ENCODE measurements at regions not wholly inside any gene's neighbourhood (a gene's known extent, or its start where the extent isn't known, plus 50 kb on each side); places are given as distances from the start of the nearest gene placed in this dataset.

- in situ Hi-C loops (cut with MboI): no loop called here
- no peak for DNase-seq (ENCODE audit: extremely low read depth in 1 of 4, low spot score in 3 of 4)
- Histone ChIP-seq H3K4me2 (ENCODE audit: insufficient read depth, low read length) (no peak overlapping the region), H4K20me1 (replicated peaks; ENCODE audit: control insufficient read depth, insufficient read depth, low read length) (no peaks in the 10 kb centered on the region), H3K36me3 (ENCODE audit: control insufficient read depth, insufficient read depth, low read length) (no peaks in the 10 kb centered on the region), H2AFZ (ENCODE audit: low read depth, low read length) (no peak overlapping the region), H3K4me1 (replicated peaks in 1 of 2; ENCODE audit: control insufficient read depth in 2 of 2, insufficient read depth in 2 of 2, low read length in 2 of 2) (no peaks in the 10 kb centered on the region), H3K79me2 (ENCODE audit: control insufficient read depth, insufficient read depth, low read length) (no peaks in the 10 kb centered on the region), H3K9ac (ENCODE audit: insufficient read depth in 1 of 2, low read depth in 2 of 2, low read length in 2 of 2) (no peak overlapping the region), H3K27ac (ENCODE audit: extremely low read depth, low read depth, low read length) (no peak overlapping the region), H3K9me1 (ENCODE audit: control insufficient read depth, insufficient read depth, low read length) (no peaks in the 10 kb centered on the region), H3K27me3 (ENCODE audit: control insufficient read depth in 2 of 2, insufficient read depth in 2 of 2, low read length in 2 of 2) (peaks cover 0 to 4% of the 10 kb centered on the region in 2 experiments; a peak in 1 of 5 replicates), H3K4me3 (no peak overlapping the region), H3K9me3 (replicated peaks; ENCODE audit: control insufficient read depth, insufficient read depth, low read depth, low read length) (no peaks in the 10 kb centered on the region)
- ChIA-PET CTCF (ENCODE audit: low intra/inter-chr PET ratio) (no interaction called here), POLR2A (no interaction called here)
- no peak for ATAC-seq
- intact Hi-C loops (cut with micrococcal nuclease): no loop called here
- TF ChIP-seq LEF1 (IDR thresholded peaks at IDR 0.05): no peak
- TF ChIP-seq CHAMP1 (IDR thresholded peaks at IDR 0.05): no peak
- TF ChIP-seq BCL6 (CRISPR knock-in tag; IDR thresholded peaks at IDR 0.05): no peak
- TF ChIP-seq NKRF (IDR thresholded peaks at IDR 0.05; ENCODE audit: borderline replicate concordance): no peak
- no peak for TF ChIP-seq PTRF (tag; IDR thresholded peaks at IDR 0.05)
- TF ChIP-seq E2F1 (CRISPR knock-in tag; IDR thresholded peaks at IDR 0.05): no peak
- TF ChIP-seq TEAD1 (CRISPR knock-in tag; IDR thresholded peaks at IDR 0.05): no peak
- TF ChIP-seq ZNF583 (CRISPR knock-in tag; IDR thresholded peaks at IDR 0.05): no peak
- no peak for TF ChIP-seq ESRRA (IDR thresholded peaks at IDR 0.05; ENCODE audit: borderline replicate concordance, low read depth)
- TF ChIP-seq TCFL5 (CRISPR knock-in tag; conservative IDR thresholded peaks at IDR 0.05): no peak
- TF ChIP-seq TCF3 (CRISPR knock-in tag; IDR thresholded peaks at IDR 0.05): no peak
- 1% methylated on average over 8 of the region's 8 CpGs for WGBS (ENCODE audit: insufficient coverage, low coverage, missing lambda C conversion rate)
- FAIRE-seq: no peak
- BruUV-seq (replicated peaks): no TSS peak
Observed at GRCh38 chr2:196537311-196537710, 102.2 kb upstream of the CCDC150 start.
